GM04503 (cell line): ENCODE measurements at regions not wholly inside any gene's neighbourhood (a gene's known extent, or its start where the extent isn't known, plus 50 kb on each side); places are given as distances from the start of the nearest gene placed in this dataset.
A peak's percentile ranks its signal among the peaks of the same experiment; 100 is the strongest.

Source experiments
- DNase-seq: peaks from one replicate; pipeline ENCODE4 v3.0.0-alpha.2; 2012; ENCODE audit warnings: low read depth

DNA sequence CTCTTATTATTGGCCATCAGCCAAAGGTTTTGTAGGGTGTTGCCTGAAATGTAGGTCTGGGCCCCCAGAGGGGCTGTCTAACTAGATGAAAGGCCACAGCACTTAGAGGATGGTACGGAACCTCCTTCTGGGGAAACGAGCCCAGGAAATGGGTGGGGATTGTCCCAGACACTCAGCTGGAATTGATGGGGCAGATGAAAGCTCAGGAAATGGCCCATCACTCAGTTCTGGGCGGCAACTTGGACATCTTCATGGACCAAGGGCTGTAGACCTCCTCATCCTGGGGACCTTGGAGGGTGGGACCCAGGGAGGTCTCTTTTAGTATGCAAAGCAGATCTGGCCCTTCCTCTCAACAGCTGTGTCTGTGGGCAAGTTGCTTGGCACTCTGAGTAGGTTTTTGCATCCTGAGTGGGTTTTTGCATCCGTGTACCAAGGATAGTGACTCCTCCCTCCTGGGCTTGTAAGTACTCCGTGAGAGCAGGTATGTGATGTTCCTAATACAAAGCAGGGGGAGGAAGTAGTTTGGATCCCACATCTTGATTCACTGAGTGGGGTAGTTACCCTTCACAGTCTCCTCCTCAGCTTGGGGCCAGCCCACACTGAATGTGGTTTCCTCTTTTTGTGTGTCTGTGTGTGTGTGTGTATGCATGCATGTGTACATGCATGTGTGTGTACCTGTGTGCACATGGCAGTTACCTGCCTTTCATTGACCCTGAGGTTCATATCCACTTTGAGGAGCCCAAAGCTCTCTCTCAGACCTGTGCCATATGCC lies 292.0 kb downstream of the RPLP1 start:
- no peak for DNase-seq

DNA sequence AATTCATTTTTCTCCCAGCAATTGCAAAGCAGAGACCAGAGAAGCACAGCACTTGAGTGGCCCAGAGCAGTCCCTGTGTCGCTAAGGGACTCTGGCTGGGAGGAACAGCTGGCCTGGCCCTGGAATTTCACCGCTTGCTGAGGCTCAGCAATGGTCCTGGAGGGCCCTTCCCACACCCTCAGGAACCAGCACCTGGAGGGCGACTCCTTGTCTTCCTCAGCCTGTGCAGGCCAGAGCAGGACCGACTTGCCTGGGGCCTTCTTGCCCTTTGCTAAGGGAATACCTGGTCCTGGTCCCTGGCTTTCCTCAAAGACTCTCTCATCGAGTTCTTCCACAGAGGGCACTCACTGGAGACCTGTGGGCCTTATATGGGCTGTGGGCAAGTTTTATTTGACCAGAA lies 294.6 kb downstream of the RPLP1 start:
- no peak for DNase-seq

DNA sequence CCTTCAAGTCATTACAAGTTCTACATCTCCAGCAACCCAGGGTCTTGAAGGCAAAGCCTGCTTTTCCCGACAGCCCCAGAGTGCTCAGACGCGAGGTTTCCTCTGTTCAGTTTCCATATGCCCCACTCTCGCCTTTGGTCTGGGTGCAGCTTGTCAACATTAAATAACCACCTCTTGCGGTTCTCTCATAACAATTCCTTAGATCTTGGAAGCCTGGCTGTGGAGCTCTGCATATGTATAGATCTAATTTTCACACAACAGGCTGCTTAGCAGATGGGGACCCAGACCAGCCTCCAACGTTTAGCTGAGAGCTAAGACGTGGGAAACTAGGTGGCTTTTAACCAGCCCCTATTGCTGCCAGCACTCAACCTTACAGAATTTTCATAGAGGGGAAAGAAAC lies 295.5 kb downstream of the RPLP1 start:
- no peak for DNase-seq

DNA sequence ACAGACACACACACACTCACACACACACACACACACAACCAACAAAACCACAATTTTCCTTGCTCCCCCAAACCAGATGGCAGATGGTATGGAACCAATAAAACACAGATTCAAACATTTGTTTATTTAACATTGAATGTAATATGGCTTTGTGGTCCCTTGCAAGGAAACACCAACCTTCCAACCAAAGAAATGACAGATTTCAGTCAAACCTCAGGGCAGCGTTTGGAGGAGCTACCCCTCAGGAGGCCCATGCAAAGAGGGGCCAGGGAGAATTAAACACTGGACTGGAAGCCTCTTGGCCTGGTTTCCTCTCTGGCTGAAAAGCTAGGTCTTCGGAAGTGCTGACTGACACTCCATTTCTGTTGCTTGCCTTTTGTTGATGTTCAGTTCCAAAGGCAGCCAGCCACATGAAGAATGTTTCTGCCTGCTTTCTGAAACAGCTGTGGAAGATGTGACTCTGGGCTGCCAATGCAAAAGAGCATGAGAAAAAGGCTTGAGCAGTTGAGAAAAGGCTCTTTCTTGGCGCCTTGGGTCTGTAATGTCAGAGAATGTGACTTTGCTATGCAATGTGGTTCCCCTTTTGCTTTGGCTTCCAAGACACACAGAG lies 296.1 kb downstream of the RPLP1 start:
- DNase-seq = no peak

DNA sequence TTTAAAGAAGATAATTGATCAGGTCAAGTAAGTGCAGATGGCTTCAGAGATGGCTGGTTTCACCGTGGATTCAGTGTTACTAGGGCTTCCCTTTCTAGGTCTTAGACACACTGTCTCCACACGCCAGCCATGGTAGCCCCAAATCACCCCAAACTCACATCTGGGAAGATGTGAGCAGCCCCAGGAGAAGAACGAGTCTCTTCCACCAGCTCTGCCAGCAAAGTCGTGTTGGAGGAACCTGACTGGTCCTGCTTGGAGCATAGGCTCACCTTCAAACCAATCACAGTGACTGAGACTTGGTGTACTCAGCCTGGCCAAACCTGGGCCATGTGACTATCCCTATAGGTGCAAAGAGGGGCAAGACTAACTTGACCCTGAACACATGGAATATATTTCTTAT lies 296.7 kb downstream of the RPLP1 start:
- no peak for DNase-seq

DNA sequence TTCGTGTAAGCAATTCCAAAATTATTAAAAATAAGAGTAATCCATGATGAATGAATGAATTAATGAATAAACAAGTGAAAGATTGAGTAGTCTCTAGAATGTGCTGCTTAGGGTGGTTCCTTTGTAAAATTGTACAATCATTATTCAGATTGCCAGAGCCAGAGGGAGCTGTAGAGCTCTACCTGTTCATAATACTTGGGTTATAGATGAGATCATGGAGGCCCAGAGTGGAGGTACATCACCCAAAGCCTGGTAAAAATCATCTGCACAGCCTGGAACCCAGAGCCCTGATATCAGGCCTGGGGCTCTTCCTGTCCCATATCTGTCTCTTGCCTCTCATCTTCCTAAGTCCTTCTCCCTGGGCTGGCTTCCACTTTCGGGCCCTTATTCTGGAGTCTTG lies 297.2 kb downstream of the RPLP1 start:
- no peak for DNase-seq

DNA sequence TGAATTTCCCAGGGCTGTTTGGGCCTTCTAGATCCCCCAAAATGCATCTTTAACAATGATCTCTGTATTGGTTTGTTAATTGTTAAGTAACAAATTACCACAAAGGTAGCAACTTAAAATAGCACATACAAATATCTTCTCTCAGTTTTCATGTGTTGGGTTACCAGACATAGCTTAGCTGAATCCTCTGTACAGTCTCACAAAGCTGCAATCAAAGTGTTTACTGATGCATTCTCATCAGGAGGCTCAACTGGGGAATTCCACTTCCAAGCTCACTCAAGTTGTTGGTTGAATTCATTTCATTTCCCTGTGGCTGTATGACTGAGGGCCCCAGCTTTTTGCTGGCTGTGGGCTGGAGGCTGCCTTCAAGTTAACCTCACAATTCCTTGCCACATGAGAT lies 297.6 kb downstream of the RPLP1 start:
- no peak for DNase-seq

DNA sequence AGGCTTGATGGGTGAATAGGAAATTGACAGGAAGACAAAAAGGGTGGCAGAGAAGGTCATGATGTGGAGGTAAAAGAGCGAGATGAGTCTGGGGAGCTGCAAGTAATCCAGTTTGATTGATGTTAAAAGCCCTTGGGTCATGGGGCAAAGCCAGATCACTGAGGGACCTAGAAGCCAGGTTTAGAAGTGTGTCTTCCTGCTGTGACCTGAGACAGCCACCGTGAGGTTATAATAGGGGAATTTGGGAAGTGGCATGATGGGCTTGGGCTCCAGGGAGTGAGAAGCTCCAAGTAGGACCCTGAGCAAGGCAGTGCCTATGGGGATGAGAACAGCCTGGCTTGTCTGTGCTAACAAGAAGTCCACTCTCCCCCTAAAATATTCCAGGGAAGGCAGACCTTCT lies 298.5 kb downstream of the RPLP1 start:
- DNase-seq = no peak

DNA sequence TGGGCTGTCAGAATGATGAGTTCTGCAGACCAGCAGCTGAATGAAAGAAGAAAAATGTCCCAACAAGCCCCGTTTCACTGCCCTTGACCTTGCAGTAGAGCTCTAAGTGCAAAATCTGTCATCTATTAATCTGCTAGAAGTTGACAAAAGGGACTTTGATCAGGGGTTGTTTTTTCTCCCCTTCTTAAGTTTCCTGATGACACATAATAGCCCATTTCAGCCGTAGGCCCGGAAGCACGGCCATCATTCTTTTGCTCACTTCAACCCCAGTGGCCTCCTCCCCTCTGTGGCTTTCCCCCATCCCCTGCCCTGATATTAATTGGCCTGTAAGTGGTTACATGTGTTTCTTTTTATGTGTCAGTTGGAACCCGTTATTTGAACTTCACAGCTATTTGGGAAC lies 298.9 kb downstream of the RPLP1 start:
- DNase-seq = no peak

DNA sequence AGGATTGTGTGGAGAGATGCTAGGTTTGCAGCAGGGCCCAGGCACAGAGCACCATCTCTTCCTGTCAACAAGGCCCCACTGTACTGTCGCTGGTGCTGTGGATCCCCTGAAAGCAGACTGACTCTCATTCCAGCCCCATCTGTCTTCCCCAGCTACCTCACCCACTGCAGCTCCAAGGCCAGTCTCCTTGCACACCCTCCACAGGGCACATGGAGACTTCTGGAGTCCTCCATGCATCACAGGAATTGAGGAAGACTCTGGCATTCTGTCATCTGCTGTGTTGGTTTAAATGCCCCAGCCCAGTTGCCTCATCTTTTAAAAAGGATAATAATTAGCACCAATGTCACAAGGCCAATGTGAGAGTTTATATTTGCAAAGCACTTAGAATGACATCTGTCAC lies 301.2 kb downstream of the RPLP1 start:
- DNase-seq = no peak

DNA sequence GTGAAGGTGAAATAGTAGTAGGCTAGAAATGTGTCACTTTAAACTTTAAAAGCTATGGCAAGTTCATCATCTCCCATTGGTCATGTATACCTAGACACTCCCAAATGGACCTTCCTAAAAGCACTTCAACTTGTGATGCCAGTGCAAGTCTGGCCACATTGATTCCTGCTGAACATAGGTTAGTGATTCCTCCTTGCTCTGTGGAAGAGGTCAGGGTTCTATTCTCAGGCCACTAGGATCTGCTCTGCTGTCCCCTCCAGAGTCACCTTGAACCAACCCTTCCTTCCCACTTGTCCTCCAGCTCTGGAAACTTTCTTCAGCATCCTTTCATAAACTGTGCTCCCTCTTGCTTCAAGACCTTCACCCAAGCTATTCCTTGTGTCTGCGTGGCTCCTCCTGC lies 301.7 kb downstream of the RPLP1 start:
- no peak for DNase-seq

DNA sequence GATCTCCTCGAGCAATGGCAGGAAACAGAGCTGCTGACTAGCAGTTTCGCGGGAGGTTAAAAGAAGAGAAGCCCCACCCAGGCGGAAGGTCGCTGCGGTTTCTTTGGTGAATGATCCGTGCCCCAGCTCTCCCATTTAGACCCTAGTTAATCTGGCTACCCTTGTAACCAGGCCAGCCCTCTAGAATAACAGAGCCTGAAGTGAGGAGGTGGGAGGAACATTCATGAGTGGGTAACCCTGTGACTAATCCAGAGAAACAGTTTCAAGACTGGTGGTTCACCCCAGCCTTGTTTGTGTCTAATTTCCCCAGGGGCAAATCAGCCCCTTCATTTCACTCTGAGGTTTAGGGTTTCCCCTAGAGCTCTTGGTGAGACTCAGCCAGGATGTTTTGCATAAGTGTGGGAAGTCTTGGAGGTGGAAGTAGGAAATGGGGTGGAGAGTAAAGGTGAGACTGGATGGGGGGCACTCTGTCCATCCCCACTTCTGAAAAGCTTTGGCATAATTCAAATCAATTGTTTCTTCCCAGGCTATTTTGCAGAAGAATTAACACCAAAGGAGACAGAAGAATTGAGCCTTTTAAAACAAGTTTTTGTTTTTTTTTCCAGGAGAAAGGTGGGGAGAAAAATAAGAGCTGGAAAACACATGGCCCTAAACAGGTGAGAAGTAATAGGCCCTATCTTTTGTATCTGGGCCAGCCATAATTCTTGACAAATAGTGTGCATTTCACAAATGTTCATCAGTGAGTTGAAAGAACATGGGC lies 303.1 kb downstream of the RPLP1 start:
- no peak for DNase-seq

DNA sequence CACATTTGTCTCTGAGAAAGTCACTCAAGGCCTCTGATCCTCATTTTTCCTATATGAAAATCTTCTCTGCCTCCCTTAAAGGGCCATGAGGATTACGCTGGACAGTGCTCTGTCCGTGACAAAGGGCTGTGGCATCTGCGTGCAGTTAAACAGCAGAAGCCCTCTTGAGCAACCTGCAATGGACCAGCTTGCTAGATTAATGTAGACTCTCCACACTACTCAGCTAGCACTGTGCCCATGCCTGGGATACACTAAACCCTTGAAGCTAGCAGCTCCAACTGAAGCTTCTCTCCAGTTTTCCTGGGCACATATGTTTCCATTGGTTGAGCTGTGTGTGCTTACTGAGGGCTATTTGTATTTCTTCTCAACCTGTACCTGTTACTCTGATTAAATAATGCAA lies 303.8 kb downstream of the RPLP1 start:
- no peak for DNase-seq

DNA sequence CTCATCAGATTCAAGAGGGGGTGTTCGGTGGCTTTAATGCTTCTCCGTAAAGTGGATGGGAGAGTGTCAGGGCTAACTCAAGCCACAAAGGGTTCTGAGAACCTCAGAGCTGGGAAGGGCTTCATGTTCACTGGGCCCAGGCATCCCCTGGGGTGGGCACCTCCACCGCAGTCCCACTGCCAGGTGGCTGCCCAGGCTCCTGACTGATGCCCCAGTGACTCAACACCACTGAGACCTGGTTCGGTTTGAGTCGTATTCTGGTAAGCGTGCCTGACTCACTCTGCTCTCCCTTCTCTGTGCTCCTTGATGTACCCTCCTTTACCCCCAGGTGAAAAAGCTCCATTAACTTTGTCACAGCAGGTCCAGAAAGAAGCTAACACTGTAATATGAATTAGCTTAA lies 304.6 kb downstream of the RPLP1 start:
- no peak for DNase-seq

DNA sequence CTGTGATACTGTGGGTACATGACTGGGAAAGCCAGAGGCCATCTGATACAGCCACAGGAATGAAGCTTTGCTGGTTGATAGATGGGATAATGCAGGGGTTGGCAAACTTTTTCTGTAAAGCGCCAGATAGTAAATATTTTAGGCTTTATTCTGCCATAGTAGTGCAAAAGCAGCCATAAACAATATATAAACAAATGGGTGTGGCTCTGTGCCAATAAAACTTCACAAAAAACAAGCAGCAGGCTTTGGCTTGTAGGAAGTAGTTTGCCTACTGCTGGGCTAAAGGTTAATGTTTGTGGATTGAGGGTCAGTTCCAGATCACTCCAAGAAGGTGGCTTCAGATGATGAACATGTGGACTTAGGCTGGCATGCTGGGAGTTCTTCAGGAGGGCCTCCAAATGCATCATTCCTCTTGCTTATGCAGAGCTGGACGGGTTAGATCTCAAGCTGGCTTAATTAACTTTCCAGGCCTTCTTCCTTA lies 305.7 kb downstream of the RPLP1 start:
- peak; percentile 60 for DNase-seq

DNA sequence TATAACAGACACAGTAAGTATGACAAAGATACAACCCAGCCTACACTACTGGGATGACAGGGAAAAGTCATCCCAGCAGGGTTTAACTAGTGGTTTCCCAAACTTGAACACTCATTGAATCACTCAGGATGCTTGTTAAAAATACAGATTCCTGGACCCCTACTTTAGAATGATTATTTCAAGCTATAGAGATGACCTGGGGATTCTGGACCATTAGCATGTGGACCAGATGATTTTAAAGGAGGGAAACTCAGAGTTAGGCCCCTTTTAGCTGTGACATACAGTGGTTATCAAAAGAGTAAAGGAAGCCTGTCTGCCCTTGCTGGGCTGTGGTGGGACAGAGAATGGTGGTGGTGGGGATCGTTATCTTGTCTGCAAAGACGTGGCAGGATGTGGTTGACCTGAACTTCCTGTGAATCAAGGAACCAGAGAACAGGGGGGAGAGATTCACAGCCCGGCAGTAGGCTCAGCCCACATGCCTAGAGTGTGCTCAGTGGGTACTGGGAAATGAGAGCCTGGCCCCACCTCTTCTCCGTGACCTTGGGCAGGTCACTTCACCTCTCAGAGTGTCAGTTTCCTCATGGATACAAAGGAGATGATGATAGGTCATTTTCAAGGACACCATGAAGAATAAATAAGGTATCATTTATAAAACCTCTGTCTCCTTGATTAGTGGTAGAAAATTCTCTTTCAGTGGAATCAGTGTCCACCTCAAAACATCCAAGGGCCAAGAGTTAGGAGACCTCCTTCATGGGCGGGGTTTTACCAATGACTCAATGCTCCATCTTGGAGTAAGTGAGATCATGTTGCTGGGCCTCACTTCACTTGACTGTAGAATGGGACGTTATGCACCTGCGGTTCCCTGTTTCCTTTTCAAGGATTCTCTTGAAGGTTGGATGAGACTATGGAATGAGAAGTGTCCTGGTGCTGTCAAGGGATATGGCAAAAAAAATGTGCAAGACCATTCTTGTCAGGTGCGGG lies 306.5 kb downstream of the RPLP1 start:
- DNase-seq = no peak

DNA sequence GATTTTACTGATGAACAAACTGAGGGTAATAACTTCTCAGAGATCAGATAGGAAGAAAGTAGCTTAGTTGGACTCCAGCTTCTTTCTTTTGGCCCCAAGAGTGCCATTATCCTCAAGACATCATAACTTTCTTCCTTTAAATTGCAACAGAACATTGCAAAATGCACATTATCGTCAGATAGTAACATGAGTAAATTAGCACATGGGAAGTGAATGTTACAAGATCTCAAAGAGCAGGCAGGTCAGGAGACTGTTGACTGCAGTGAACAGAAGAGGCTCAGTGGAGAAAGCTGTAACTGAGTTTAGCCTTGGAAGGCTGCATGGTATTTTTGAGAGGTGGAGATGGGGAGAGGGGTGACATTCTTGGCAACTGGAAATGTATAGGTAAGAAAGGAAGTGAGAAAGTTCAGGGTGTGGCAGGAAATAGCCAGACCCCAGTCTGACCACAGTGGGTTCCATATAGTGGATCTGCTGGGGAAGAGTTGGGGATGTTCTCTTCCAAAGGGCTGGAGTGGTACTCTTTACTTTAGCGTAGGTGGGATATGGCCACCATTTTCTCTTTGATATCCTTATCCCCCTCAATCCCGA lies 307.7 kb downstream of the RPLP1 start:
- DNase-seq = peak; percentile 45

DNA sequence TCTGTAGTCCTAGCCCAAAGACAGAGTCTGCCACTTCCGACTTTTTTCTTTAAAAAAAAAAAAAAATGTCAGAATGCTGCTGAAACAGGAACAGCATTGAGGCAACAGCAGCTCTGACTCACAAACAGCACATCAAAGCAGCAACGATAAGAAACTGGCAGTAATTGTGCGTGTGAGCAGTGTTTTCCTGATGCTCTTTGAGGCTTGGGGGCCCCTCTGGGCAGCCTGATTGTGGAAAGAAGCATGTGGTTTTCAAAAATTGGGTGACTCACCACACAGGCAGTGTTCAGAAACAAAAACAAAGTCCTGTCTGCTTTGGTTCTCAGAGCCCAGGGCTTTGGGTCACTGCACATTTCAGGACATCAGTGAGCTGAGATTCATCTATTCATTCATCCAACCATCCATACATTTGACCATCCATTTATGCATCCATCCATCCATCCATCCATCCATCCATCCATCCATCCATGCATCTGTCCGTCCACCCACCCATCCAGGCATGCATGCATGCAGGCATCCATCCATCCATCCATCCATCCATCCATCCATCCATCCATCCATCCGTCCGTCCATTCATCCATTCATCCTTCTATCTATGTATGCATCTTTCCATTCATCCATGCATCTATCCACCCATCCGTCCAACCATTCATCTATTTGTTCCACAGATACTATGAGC lies 308.4 kb downstream of the RPLP1 start:
- DNase-seq = peak; percentile 99

DNA sequence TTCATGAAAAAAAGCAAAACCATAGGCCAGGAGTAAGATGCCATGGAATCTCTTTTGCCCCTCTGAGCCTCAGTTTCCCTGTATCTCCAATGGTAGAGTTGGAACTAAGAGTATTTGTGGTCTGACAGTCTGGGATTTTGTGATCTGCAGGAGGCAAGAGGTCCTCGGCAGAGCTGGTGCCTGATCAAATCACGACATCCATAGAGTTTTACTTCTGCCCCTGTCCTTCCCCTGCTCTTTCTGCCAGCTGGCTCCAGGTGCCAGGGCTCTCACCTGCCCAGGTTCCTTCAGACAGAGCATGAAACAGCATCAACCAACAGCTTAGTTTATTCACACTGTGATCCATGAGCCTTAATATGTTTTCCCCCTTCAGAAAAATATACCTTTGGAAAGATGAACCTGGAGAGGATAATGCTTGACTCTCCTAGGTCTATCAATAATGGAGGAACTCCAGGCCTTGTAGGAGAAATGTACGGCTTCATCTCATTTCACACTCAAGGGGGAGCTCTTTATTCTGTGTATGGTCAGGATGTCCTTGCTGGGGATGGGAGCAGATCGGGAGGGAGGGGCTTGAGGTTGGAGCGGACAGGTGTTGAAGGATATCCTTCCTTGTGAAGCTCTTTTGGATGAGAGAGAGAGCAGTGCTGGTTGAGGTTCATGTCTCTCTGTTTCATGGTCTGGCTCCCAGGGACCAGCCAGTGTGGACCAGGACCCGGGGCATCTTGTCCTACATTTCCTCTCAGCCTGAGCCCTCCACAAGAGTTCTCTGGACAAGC lies 309.9 kb downstream of the RPLP1 start:
- DNase-seq = no peak

DNA sequence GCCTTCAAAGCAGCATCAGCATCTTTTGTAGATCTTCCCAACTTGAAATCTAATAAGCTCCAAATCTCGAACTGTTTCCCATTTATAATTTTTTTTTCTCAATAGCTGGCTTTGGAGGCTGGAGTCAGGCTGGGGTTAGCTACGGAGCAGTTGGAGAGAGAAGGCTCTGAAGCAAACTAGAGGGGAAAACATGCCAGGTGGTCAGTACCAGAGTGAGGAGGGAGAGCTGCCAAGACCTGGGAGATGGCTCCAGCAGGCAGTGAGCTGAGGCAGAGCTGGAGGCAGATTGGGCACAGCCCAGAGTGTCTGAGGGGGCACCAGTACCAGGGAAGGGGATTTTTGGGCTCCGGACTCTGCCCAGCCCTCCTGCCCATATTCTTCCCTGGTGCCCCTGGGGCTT lies 311.2 kb downstream of the RPLP1 start:
- DNase-seq = no peak
